Liver (tissue), 8 donors: ENCODE measurements at regions not wholly inside any gene's neighbourhood (a gene's known extent, or its start where the extent isn't known, plus 50 kb on each side); places are given as distances from the start of the nearest gene placed in this dataset.

Experiments
- DNase-seq: peaks from one replicate; pipeline ENCODE4 v3.0.0-alpha.2; 2017; ENCODE audit warnings: low spot score
- H3K27ac ChIP-seq, 2 donors: one replicate each; pipeline ENCODE4 v1.7.0; 2013; ENCODE audit warnings: inconsistent platforms in 2 of 2, low read length in 2 of 2, control low read depth in 1 of 2, low read depth in 1 of 2, mild to moderate bottlenecking in 1 of 2
- H3K27me3 ChIP-seq, 4 donors: one replicate each; pipeline versions ENCODE4 v1.6.1 to v1.7.0; 2013; ENCODE audit warnings: low read length in 3 of 4, inconsistent platforms in 1 of 4, mild to moderate bottlenecking in 1 of 4, moderate library complexity in 1 of 4; ENCODE audit not compliant: control insufficient read depth in 4 of 4, insufficient read depth in 4 of 4
- H3K36me3 ChIP-seq, 4 donors: one replicate each; pipeline versions ENCODE4 v1.6.1 to v1.7.0; 2013; ENCODE audit warnings: low read length in 3 of 4, mild to moderate bottlenecking in 3 of 4, low read depth in 1 of 4, moderate library complexity in 1 of 4; ENCODE audit not compliant: control insufficient read depth in 4 of 4, insufficient read depth in 3 of 4
- H3K4me1 ChIP-seq, 4 donors: one replicate each; pipeline versions ENCODE4 v1.6.1 to v1.7.0; 2013; ENCODE audit warnings: low read length in 3 of 4, mild to moderate bottlenecking in 3 of 4, moderate library complexity in 1 of 4; ENCODE audit not compliant: control insufficient read depth in 4 of 4, insufficient read depth in 4 of 4
- H3K4me3 ChIP-seq, 3 donors: one replicate each; pipeline versions ENCODE4 v1.6.1 to v1.7.0; 2013; ENCODE audit warnings: low read length in 3 of 3, control low read depth in 1 of 3, low read depth in 1 of 3, mild to moderate bottlenecking in 1 of 3
- H3K9ac ChIP-seq, 2 donors: one replicate each; pipeline ENCODE4 v1.7.0; 2013; ENCODE audit warnings: low read length in 2 of 2, mild to moderate bottlenecking in 2 of 2, moderate library complexity in 2 of 2, control low read depth in 1 of 2, low read depth in 1 of 2
- H3K9me3 ChIP-seq, 4 donors: one replicate each; pipeline versions ENCODE4 v1.6.1 to v1.7.0; 2013; ENCODE audit warnings: low read length in 3 of 4; ENCODE audit not compliant: control insufficient read depth in 4 of 4
- EGR1 ChIP-seq, 2 donors: IDR thresholded peaks; 2 replicates each; pipeline ENCODE4 v1.6.1; 2016 to 2018; ENCODE audit warnings: antibody characterized with exemption in 2 of 2, low read depth in 2 of 2
- FOXA1 ChIP-seq: IDR thresholded peaks from 2 replicates; pipeline ENCODE4 v1.6.1; 2016; ENCODE audit warnings: antibody characterized with exemption
- FOXA2 ChIP-seq: IDR thresholded peaks from 2 replicates; pipeline ENCODE4 v1.6.1; 2016; ENCODE audit warnings: antibody characterized with exemption
- GABPA ChIP-seq, 2 donors: IDR thresholded peaks in 1 of 2; conservative IDR thresholded peaks in 1 of 2; 2 replicates each; pipeline ENCODE4 v1.6.1; 2016; ENCODE audit warnings: antibody characterized with exemption in 2 of 2, mild to moderate bottlenecking in 1 of 2, moderate library complexity in 1 of 2
- HNF4A ChIP-seq, 2 donors: conservative IDR thresholded peaks; 2 replicates each; pipeline ENCODE4 v1.6.1; 2016; ENCODE audit warnings: antibody characterized with exemption in 2 of 2, mild to moderate bottlenecking in 2 of 2
- HNF4G ChIP-seq: IDR thresholded peaks from 2 replicates; pipeline ENCODE4 v1.6.1; 2016; ENCODE audit warnings: antibody characterized with exemption
- JUND ChIP-seq, 2 donors: IDR thresholded peaks; 2 replicates each; pipeline ENCODE4 v1.6.1; 2016; ENCODE audit warnings: antibody characterized with exemption in 2 of 2
- NR2F2 ChIP-seq: IDR thresholded peaks from 2 replicates; pipeline ENCODE4 v1.6.1; 2016; ENCODE audit warnings: antibody characterized with exemption
- RAD21 ChIP-seq, 2 donors: IDR thresholded peaks; 2 replicates each; pipeline ENCODE4 v1.6.1; 2016; ENCODE audit warnings: antibody characterized with exemption in 2 of 2, mild to moderate bottlenecking in 2 of 2
- RXRA ChIP-seq, 2 donors: IDR thresholded peaks; 2 replicates each; pipeline ENCODE4 v1.6.1; 2017 to 2018; ENCODE audit warnings: antibody characterized with exemption in 2 of 2, mild to moderate bottlenecking in 1 of 2
- SP1 ChIP-seq: IDR thresholded peaks from 2 replicates; pipeline ENCODE4 v1.6.1; 2018; ENCODE audit warnings: antibody characterized with exemption, mild to moderate bottlenecking
- TAF1 ChIP-seq: conservative IDR thresholded peaks from 2 replicates; pipeline ENCODE4 v1.6.1; 2016; ENCODE audit warnings: antibody characterized with exemption, mild to moderate bottlenecking
- YY1 ChIP-seq: IDR thresholded peaks from 2 replicates; pipeline ENCODE4 v1.6.1; 2016; ENCODE audit warnings: antibody characterized with exemption, mild to moderate bottlenecking
- WGBS: extraction: QIAGEN DNeasy Blood & Tissue Kit; methylation state at CpG from one replicate; pipeline ENCODE4 v1.1.7; 2013; 5-methylcytosine and 5-hydroxymethylcytosine counted together
- TF ChIP-seq, protein P1 (sequence below): fragments of 150-350 bp; IDR thresholded peaks from 2 replicates; pipeline ENCODE4 v1.5.1; 2017; ENCODE audit warnings: improper control_type of control experiment, low read depth, low read length; ENCODE audit not compliant: missing input control
- TF ChIP-seq, protein P2 (sequence below): IDR thresholded peaks from 2 replicates; pipeline ENCODE4 v1.6.1; 2016; ENCODE audit warnings: antibody characterized with exemption
- TF ChIP-seq, protein P3 (sequence below): IDR thresholded peaks from 2 replicates; pipeline ENCODE4 v1.6.1; 2016; ENCODE audit warnings: antibody characterized with exemption
- TF ChIP-seq, protein P4 (sequence below): IDR thresholded peaks from 2 replicates; pipeline ENCODE4 v1.6.1; 2016; ENCODE audit warnings: antibody characterized with exemption, mild to moderate bottlenecking
- TF ChIP-seq, protein P5 (sequence below): IDR thresholded peaks from 2 replicates; pipeline ENCODE4 v1.6.1; 2016; ENCODE audit warnings: antibody characterized with exemption
- donor health status: healthy.
- donor health status: healthy.
- donor health status: healthy.
- donor health status: healthy.
- donor health status: healthy.

DNA sequence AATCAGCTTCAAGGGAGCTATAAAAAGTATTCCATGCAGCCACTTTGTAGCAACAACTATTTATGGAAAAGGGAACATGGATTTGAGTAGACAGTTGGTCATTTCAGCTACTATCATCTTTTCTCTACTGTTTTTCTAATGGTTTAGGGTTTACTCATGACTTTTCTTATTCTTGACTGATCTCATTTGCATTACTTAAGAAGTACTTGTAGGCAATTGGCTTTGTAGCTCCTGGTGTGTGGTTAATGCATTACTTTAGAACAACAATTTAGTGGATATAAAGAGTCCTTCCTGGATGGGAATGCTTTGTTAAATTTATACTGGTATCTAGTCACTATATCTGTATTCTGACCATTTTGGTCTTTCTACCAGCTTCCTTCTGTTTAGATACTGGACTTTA, 59.8 kb upstream of the NTRK2 start:
- H3K9me3 ChIP-seq = peaks cover 0 to 8% (median 0%) of the 10 kb centered on the region in 4 donors
- no peak for TF ChIP-seq FOXA1
- TF ChIP-seq, protein P1, sequence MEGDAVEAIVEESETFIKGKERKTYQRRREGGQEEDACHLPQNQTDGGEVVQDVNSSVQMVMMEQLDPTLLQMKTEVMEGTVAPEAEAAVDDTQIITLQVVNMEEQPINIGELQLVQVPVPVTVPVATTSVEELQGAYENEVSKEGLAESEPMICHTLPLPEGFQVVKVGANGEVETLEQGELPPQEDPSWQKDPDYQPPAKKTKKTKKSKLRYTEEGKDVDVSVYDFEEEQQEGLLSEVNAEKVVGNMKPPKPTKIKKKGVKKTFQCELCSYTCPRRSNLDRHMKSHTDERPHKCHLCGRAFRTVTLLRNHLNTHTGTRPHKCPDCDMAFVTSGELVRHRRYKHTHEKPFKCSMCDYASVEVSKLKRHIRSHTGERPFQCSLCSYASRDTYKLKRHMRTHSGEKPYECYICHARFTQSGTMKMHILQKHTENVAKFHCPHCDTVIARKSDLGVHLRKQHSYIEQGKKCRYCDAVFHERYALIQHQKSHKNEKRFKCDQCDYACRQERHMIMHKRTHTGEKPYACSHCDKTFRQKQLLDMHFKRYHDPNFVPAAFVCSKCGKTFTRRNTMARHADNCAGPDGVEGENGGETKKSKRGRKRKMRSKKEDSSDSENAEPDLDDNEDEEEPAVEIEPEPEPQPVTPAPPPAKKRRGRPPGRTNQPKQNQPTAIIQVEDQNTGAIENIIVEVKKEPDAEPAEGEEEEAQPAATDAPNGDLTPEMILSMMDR = no peak
- no peak for TF ChIP-seq FOXA2
- no peak overlapping the region for H3K4me3 ChIP-seq
- no peak overlapping the region for H3K27ac ChIP-seq
- no peaks in the 10 kb centered on the region for H3K36me3 ChIP-seq
- no peaks in the 10 kb centered on the region for H3K27me3 ChIP-seq
- no peak for DNase-seq
- H3K4me1 ChIP-seq = no peaks in the 10 kb centered on the region
- H3K9ac ChIP-seq = no peak overlapping the region

DNA sequence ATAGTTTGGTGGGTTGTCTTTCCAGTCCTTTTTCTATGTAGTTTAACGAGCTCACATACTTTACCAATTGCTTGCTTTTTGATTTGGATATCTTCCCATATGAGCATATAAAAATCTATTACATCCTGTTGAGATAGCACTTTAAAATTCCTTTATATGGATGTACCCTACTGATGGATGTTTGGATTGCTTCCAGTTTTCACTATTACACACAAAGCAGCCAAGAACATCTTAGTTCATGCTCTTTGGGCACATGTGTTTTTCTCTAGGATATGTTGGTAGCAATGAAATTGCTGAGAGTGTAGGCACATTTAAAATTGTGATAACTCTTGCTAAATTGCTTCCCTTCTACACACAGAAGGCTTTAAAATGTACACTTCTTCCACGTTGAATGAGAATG, 56.1 kb upstream of the NTRK2 start:
- H3K4me1 ChIP-seq = no peaks in the 10 kb centered on the region
- TF ChIP-seq GABPA (IDR thresholded peaks at IDR 0.05 in 1 of 2, conservative IDR thresholded peaks at IDR 0.05 in 1 of 2) (no peak), TAF1 (no peak), RXRA (IDR thresholded peaks at IDR 0.05) (no peak), RAD21 (IDR thresholded peaks at IDR 0.05) (no peak), SP1 (no peak), HNF4A (conservative IDR thresholded peaks at IDR 0.05) (no peak), EGR1 (IDR thresholded peaks at IDR 0.05; ENCODE audit: low read depth in 2 of 2) (no peak), NR2F2 (no peak), FOXA1 (no peak), JUND (IDR thresholded peaks at IDR 0.05) (no peak), FOXA2 (no peak), HNF4G (no peak), YY1 (no peak)
- TF ChIP-seq, protein P2, sequence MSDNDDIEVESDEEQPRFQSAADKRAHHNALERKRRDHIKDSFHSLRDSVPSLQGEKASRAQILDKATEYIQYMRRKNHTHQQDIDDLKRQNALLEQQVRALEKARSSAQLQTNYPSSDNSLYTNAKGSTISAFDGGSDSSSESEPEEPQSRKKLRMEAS = no peak
- TF ChIP-seq, protein P1 = no peak
- TF ChIP-seq, protein P3, sequence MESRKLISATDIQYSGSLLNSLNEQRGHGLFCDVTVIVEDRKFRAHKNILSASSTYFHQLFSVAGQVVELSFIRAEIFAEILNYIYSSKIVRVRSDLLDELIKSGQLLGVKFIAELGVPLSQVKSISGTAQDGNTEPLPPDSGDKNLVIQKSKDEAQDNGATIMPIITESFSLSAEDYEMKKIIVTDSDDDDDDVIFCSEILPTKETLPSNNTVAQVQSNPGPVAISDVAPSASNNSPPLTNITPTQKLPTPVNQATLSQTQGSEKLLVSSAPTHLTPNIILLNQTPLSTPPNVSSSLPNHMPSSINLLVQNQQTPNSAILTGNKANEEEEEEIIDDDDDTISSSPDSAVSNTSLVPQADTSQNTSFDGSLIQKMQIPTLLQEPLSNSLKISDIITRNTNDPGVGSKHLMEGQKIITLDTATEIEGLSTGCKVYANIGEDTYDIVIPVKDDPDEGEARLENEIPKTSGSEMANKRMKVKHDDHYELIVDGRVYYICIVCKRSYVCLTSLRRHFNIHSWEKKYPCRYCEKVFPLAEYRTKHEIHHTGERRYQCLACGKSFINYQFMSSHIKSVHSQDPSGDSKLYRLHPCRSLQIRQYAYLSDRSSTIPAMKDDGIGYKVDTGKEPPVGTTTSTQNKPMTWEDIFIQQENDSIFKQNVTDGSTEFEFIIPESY = no peak
- TF ChIP-seq, protein P4, sequence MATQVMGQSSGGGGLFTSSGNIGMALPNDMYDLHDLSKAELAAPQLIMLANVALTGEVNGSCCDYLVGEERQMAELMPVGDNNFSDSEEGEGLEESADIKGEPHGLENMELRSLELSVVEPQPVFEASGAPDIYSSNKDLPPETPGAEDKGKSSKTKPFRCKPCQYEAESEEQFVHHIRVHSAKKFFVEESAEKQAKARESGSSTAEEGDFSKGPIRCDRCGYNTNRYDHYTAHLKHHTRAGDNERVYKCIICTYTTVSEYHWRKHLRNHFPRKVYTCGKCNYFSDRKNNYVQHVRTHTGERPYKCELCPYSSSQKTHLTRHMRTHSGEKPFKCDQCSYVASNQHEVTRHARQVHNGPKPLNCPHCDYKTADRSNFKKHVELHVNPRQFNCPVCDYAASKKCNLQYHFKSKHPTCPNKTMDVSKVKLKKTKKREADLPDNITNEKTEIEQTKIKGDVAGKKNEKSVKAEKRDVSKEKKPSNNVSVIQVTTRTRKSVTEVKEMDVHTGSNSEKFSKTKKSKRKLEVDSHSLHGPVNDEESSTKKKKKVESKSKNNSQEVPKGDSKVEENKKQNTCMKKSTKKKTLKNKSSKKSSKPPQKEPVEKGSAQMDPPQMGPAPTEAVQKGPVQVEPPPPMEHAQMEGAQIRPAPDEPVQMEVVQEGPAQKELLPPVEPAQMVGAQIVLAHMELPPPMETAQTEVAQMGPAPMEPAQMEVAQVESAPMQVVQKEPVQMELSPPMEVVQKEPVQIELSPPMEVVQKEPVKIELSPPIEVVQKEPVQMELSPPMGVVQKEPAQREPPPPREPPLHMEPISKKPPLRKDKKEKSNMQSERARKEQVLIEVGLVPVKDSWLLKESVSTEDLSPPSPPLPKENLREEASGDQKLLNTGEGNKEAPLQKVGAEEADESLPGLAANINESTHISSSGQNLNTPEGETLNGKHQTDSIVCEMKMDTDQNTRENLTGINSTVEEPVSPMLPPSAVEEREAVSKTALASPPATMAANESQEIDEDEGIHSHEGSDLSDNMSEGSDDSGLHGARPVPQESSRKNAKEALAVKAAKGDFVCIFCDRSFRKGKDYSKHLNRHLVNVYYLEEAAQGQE = no peak
- TF ChIP-seq, protein P5, sequence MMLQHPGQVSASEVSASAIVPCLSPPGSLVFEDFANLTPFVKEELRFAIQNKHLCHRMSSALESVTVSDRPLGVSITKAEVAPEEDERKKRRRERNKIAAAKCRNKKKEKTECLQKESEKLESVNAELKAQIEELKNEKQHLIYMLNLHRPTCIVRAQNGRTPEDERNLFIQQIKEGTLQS = no peak
- H3K9ac ChIP-seq = no peak overlapping the region
- no peaks in the 10 kb centered on the region for H3K36me3 ChIP-seq
- no peak overlapping the region for H3K27ac ChIP-seq
- no peaks in the 10 kb centered on the region for H3K27me3 ChIP-seq
- WGBS = 62% methylated on average over 2 of the region's 2 CpGs
- peaks cover 0 to 4% (median 0%) of the 10 kb centered on the region in 4 donors for H3K9me3 ChIP-seq
- no peak for DNase-seq
- no peak overlapping the region for H3K4me3 ChIP-seq
